Rectal smooth muscle tissue (tissue), 1 donor: ENCODE measurements at regions not wholly inside any gene's neighbourhood (a gene's known extent, or its start where the extent isn't known, plus 50 kb on each side); places are given as distances from the start of the nearest gene placed in this dataset.

Experiments used
- H3K27ac ChIP-seq: one replicate; pipeline ENCODE4 v1.7.0; 2013; ENCODE audit warnings: low read depth, low read length, inconsistent platforms
- H3K27me3 ChIP-seq: one replicate; pipeline ENCODE4 v1.7.0; 2013; ENCODE audit warnings: low read length; ENCODE audit not compliant: control insufficient read depth, insufficient read depth
- H3K36me3 ChIP-seq: one replicate; pipeline ENCODE4 v1.7.0; 2013; ENCODE audit warnings: low read length; ENCODE audit not compliant: control insufficient read depth, insufficient read depth
- H3K4me1 ChIP-seq: one replicate; pipeline ENCODE4 v1.7.0; 2013; ENCODE audit warnings: low read length; ENCODE audit not compliant: control insufficient read depth, insufficient read depth
- H3K4me3 ChIP-seq: one replicate; pipeline ENCODE4 v1.7.0; 2013; ENCODE audit warnings: low read length
- H3K9ac ChIP-seq: one replicate; pipeline ENCODE4 v1.7.0; 2013; ENCODE audit warnings: low read length

DNA sequence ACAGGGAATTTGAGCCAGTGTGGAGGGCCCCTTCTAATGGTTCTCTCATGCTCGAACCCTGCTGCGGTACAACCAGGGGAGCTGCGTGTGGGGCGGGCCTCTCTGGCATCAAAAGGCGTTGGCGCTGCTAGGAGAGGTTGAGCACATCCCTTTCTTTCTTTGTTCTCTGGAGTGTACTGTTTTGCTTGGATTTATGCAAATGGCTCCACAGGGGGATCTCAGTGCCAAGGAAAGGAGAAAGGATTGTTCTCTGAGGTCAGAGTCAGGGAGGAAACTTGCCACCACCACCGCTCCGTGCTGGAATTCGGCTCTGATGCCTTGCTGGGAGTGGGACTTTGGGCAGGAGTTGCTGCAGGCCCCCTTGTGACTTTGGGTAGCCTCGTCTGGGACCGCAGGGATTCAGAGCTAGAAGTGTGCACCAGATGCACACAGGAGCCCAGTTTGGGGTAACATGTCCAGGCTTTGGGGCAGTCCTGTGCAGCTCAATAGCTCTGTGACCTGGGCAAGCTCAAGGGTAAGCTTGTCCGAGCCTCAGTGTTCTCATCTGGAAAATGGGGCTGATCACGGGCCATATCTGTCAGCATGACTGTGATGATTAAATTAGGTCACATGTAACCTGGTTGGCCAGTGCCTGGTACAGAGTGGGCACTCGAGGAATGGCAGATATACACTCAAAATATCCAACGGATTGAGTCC is 353.0 kb upstream of the EEF2KMT start:
- H3K27me3 ChIP-seq = no peaks in the 10 kb centered on the region
- no peaks in the 10 kb centered on the region for H3K4me1 ChIP-seq
- no peaks in the 10 kb centered on the region for H3K36me3 ChIP-seq
- H3K9ac ChIP-seq = no peak overlapping the region
- H3K27ac ChIP-seq = no peak overlapping the region
- H3K4me3 ChIP-seq = no peak overlapping the region

GRCh38 chr16:5449901-5450300 is 352.3 kb upstream of the EEF2KMT start:
- H3K36me3 ChIP-seq = no peaks in the 10 kb centered on the region
- no peak overlapping the region for H3K4me3 ChIP-seq
- no peaks in the 10 kb centered on the region for H3K27me3 ChIP-seq
- H3K4me1 ChIP-seq = no peaks in the 10 kb centered on the region
- H3K27ac ChIP-seq = no peak overlapping the region
- H3K9ac ChIP-seq = no peak overlapping the region

- H3K27me3 ChIP-seq = no peaks in the 10 kb centered on the region
- H3K4me3 ChIP-seq = no peak overlapping the region
Measured at GRCh38 chr16:5448798-5449197, 351.2 kb upstream of the EEF2KMT start.

DNA sequence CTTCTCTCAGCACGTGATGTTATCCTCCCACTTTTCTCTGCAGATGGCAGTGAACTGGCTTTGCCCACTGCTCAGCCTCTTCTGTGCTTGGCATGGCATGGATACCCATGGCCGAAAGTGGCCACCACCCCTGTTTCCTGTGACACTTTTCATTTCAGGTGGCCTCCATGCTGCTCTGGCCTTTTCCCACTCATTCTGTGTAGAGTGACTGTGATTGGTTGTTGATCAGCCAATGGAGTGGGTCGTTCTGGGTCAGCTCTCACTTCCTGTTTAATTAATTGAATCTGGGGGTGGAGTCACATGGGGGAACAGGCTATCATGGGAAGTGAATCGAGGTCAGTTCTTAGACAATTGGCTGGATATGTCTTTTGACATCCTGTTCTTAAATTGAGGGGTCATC is 350.1 kb upstream of the EEF2KMT start:
- no peaks in the 10 kb centered on the region for H3K4me1 ChIP-seq
- H3K27ac ChIP-seq = no peak overlapping the region
- H3K4me3 ChIP-seq = no peak overlapping the region
- H3K27me3 ChIP-seq = no peaks in the 10 kb centered on the region
- H3K9ac ChIP-seq = no peak overlapping the region
- H3K36me3 ChIP-seq = no peaks in the 10 kb centered on the region

More at GRCh38 chr16:5448798-5449197, 351.2 kb upstream of the EEF2KMT start:
- H3K4me1 ChIP-seq = no peaks in the 10 kb centered on the region
- no peaks in the 10 kb centered on the region for H3K36me3 ChIP-seq
- H3K27ac ChIP-seq = no peak overlapping the region
- no peak overlapping the region for H3K9ac ChIP-seq

- no peak overlapping the region for H3K4me3 ChIP-seq
- no peak overlapping the region for H3K9ac ChIP-seq
- no peaks in the 10 kb centered on the region for H3K4me1 ChIP-seq
- H3K27me3 ChIP-seq = no peaks in the 10 kb centered on the region
- H3K36me3 ChIP-seq = no peaks in the 10 kb centered on the region
- H3K27ac ChIP-seq = no peak overlapping the region
Measured at GRCh38 chr16:5446623-5447240, 349.1 kb upstream of the EEF2KMT start.

DNA sequence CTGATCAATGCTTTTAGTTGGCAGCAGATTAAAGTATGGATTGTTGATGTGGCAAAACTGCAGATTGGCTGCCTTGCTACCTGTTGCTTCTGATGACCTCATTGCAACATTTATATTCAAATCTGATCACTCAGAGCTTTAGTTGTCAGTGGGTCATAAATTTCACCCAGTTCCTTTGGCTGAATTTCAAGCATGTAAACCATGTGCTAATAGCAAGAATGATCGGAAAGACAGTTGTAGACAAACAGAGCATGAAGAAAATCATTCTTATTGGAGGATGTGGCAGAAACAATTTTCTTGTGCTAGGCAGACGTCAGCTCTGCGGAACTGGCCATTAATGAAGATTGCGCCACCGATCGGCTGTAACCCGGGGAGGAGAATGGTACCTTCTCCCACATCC is 346.6 kb upstream of the EEF2KMT start:
- Histone ChIP-seq H3K4me3 (no peak overlapping the region), H3K9ac (no peak overlapping the region), H3K27me3 (no peaks in the 10 kb centered on the region)

GRCh38 chr16:5442986-5443385 is 345.4 kb upstream of the EEF2KMT start:
- Histone ChIP-seq H3K27me3 (no peaks in the 10 kb centered on the region), H3K36me3 (no peaks in the 10 kb centered on the region), H3K27ac (no peak overlapping the region), H3K4me3 (no peak overlapping the region), H3K4me1 (no peaks in the 10 kb centered on the region), H3K9ac (no peak overlapping the region)

More for the DNA sequence above, 346.6 kb upstream of the EEF2KMT start:
- Histone ChIP-seq H3K4me1 (no peaks in the 10 kb centered on the region), H3K36me3 (no peaks in the 10 kb centered on the region), H3K27ac (no peak overlapping the region)

GRCh38 chr16:5442054-5442453 is 344.5 kb upstream of the EEF2KMT start:
- H3K4me3 ChIP-seq = no peak overlapping the region
- no peak overlapping the region for H3K9ac ChIP-seq
- H3K4me1 ChIP-seq = no peaks in the 10 kb centered on the region
- no peak overlapping the region for H3K27ac ChIP-seq
- no peaks in the 10 kb centered on the region for H3K36me3 ChIP-seq
- H3K27me3 ChIP-seq = no peaks in the 10 kb centered on the region

GRCh38 chr16:5438591-5438990 is 341.0 kb upstream of the EEF2KMT start:
- Histone ChIP-seq H3K27me3 (no peaks in the 10 kb centered on the region), H3K4me3 (no peak overlapping the region), H3K9ac (no peak overlapping the region), H3K36me3 (no peaks in the 10 kb centered on the region), H3K27ac (no peak overlapping the region), H3K4me1 (no peaks in the 10 kb centered on the region)

GRCh38 chr16:5433587-5433986 is 336.0 kb upstream of the EEF2KMT start:
- Histone ChIP-seq H3K4me3 (no peak overlapping the region), H3K27ac (no peak overlapping the region), H3K36me3 (no peaks in the 10 kb centered on the region), H3K9ac (no peak overlapping the region), H3K27me3 (no peaks in the 10 kb centered on the region), H3K4me1 (no peaks in the 10 kb centered on the region)

GRCh38 chr16:5432166-5432565 is 334.6 kb upstream of the EEF2KMT start:
- no peak overlapping the region for H3K4me3 ChIP-seq
- no peak overlapping the region for H3K27ac ChIP-seq
- H3K36me3 ChIP-seq = no peaks in the 10 kb centered on the region
- no peaks in the 10 kb centered on the region for H3K4me1 ChIP-seq
- no peaks in the 10 kb centered on the region for H3K27me3 ChIP-seq
- no peak overlapping the region for H3K9ac ChIP-seq

DNA sequence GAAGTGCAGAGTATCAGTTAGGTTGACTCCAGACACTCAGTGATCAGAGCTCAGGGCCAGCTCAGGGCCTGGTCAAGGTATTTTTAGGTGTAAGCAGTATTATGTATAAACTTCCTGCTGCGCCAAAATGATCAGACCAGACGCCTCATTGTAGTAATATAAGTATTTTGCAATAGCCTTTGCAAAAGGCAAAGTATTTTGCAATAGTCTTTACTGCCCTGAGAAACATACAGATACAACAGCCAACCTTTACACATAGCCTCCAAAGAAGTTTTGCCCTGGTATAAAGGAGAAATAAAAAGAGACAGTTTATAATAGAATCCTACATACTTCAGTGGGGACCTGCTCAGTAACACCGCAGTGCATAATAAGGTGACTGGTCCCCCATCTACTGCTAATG is 333.0 kb upstream of the EEF2KMT start:
- H3K9ac ChIP-seq = no peak overlapping the region
- no peak overlapping the region for H3K27ac ChIP-seq
- no peaks in the 10 kb centered on the region for H3K4me1 ChIP-seq
- H3K4me3 ChIP-seq = no peak overlapping the region
- H3K27me3 ChIP-seq = no peaks in the 10 kb centered on the region
- H3K36me3 ChIP-seq = no peaks in the 10 kb centered on the region

DNA sequence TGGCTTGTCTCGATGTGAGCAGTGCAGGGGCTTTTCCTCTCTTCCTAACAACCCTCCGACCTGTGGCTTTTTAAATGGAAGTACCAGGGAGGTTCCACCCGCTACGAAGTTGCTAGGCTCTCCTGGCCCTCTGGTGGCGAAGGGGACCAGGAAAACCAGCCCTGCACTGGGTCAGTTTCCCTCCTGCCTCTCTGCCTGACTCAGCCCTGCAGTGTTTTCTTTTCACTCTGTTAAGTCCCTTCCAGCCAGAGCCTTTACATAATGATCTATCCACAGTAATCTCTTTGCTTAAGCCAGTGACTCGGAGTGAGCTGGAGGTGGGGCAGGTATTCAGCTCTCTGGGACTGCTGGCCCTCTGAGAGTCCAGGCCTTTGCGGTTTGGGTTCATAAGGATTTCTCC is 331.3 kb upstream of the EEF2KMT start:
- H3K9ac ChIP-seq = no peak overlapping the region
- H3K36me3 ChIP-seq = no peaks in the 10 kb centered on the region
- no peaks in the 10 kb centered on the region for H3K27me3 ChIP-seq
- no peak overlapping the region for H3K27ac ChIP-seq
- H3K4me1 ChIP-seq = no peaks in the 10 kb centered on the region
- H3K4me3 ChIP-seq = no peak overlapping the region
